GM18858 (cell line): ENCODE measurements at regions not wholly inside any gene's neighbourhood (a gene's known extent, or its start where the extent isn't known, plus 50 kb on each side); places are given as distances from the start of the nearest gene placed in this dataset.
"Not testable (repeated sequence)": the region's sequence is repeated elsewhere in the genome, so short reads cannot be mapped to it uniquely, and the experiment has no call there.

Experiments
- ATAC-seq: cut with Tn5 transposase; IDR thresholded peaks from one replicate; pipeline ENCODE4 v1.9.1; 2021; ENCODE audit not compliant: unreplicated experiment

- no peak for ATAC-seq
Observed at GRCh38 chr22:47435826-47436225, 673.4 kb downstream of the TBC1D22A start.

GRCh38 chr22:47435204-47435487 lies 672.7 kb downstream of the TBC1D22A start:
- no peak for ATAC-seq

- no peak for ATAC-seq
Observed at GRCh38 chr22:47434336-47435203, 672.1 kb downstream of the TBC1D22A start.

- ATAC-seq, result no peak
Observed at GRCh38 chr22:47433627-47434026, 671.2 kb downstream of the TBC1D22A start.

GRCh38 chr22:47432683-47433082 lies 670.2 kb downstream of the TBC1D22A start:
- ATAC-seq, result no peak

GRCh38 chr22:47423861-47424820 lies 661.7 kb downstream of the TBC1D22A start:
- ATAC-seq, result no peak

GRCh38 chr22:47423266-47423665 lies 660.8 kb downstream of the TBC1D22A start:
- no peak for ATAC-seq

- no peak for ATAC-seq
Observed at GRCh38 chr22:47422736-47423135, 660.3 kb downstream of the TBC1D22A start.

- no peak for ATAC-seq
Observed at GRCh38 chr22:47421846-47422245, 659.4 kb downstream of the TBC1D22A start.

GRCh38 chr22:47420211-47420610 lies 657.8 kb downstream of the TBC1D22A start:
- ATAC-seq, result no peak

- no peak for ATAC-seq
Observed at GRCh38 chr22:47419239-47419638, 656.8 kb downstream of the TBC1D22A start.

- ATAC-seq, result no peak
Observed at GRCh38 chr22:47417699-47418098, 655.2 kb downstream of the TBC1D22A start.

- ATAC-seq, result no peak
Observed at GRCh38 chr22:47411006-47411405, 648.6 kb downstream of the TBC1D22A start.

GRCh38 chr22:47409539-47410275 lies 647.3 kb downstream of the TBC1D22A start:
- ATAC-seq, result no peak

GRCh38 chr22:47408409-47408808 lies 646.0 kb downstream of the TBC1D22A start:
- ATAC-seq, result no peak

GRCh38 chr22:47407461-47408025 lies 645.1 kb downstream of the TBC1D22A start:
- ATAC-seq, result no peak

- ATAC-seq, result no peak
Observed at GRCh38 chr22:47406896-47407295, 644.4 kb downstream of the TBC1D22A start.

GRCh38 chr22:47406180-47406834 lies 643.9 kb downstream of the TBC1D22A start:
- ATAC-seq, result no peak

GRCh38 chr22:47405222-47405621 lies 642.8 kb downstream of the TBC1D22A start:
- not testable (repeated sequence) for ATAC-seq

GRCh38 chr22:47402876-47403525 lies 640.6 kb downstream of the TBC1D22A start:
- ATAC-seq, result no peak
